K562 (cell line): ENCODE measurements at regions not wholly inside any gene's neighbourhood (a gene's known extent, or its start where the extent isn't known, plus 50 kb on each side); places are given as distances from the start of the nearest gene placed in this dataset.

Experiments
- ARID3A ChIP-seq: IDR thresholded peaks from 2 replicates; pipeline ENCODE4 v1.6.1; 2012; ENCODE audit warnings: low read depth, low read length, improper control_type of control experiment, borderline replicate concordance
- ATF7 ChIP-seq: fragments of 450-650 bp; IDR thresholded peaks from 2 replicates; pipeline ENCODE4 v1.7.1; 2014; ENCODE audit warnings: mild to moderate bottlenecking, moderate library complexity
- CAMTA2 ChIP-seq: fragments of 250-450 bp; sonication (Bioruptor Pico); conservative IDR thresholded peaks from 2 replicates; pipeline ENCODE4 v1.5.1; 2022
- CEBPG ChIP-seq, 3 experiments: fragments of 200-800 bp in 1 of 3; sonication (Bioruptor generic) in 1 of 3; sonication (generic) in 1 of 3; formaldehyde crosslinking in 1 of 3; IDR thresholded peaks in 2 of 3; conservative IDR thresholded peaks in 1 of 3; 2 replicates each; pipeline versions ENCODE4 v1.6.1 to v1.8.0; 2016 to 2022; ENCODE audit warnings: missing compliant biosample characterization in 2 of 3, missing genetic modification characterization in 2 of 3, mild to moderate bottlenecking in 1 of 3, missing genetic modification reagents in 1 of 3
- CSDE1 ChIP-seq, 2 experiments: fragments of 450-650 bp; IDR thresholded peaks; 2 replicates each; pipeline ENCODE4 v1.6.1; 2016; ENCODE audit warnings: mild to moderate bottlenecking in 1 of 2
- CTCF ChIP-seq, 3 experiments: IDR thresholded peaks in 2 of 3; conservative IDR thresholded peaks in 1 of 3; 2 replicates each; pipeline ENCODE4 v1.5.1; 2011 to 2012; ENCODE audit warnings: low read length in 3 of 3, mild to moderate bottlenecking in 3 of 3, control low read depth in 2 of 3, improper control_type of control experiment in 1 of 3, inconsistent platforms in 1 of 3, low read depth in 1 of 3, mixed read lengths in 1 of 3, moderate library complexity in 1 of 3; ENCODE audit not compliant: insufficient read depth in 2 of 3
- FOXM1 ChIP-seq, 2 experiments: fragments of 450-650 bp in 1 of 2; sonication (generic) in 1 of 2; formaldehyde crosslinking in 1 of 2; IDR thresholded peaks; 2 replicates each; pipeline versions ENCODE4 v1.6.1 to v1.9.0; 2017 to 2022; ENCODE audit warnings: low read depth in 2 of 2, mild to moderate bottlenecking in 2 of 2, missing genetic modification reagents in 1 of 2, moderate library complexity in 1 of 2
- HSF4 ChIP-seq: fragments of 250-450 bp; sonication (Bioruptor Pico); IDR thresholded peaks from 2 replicates; pipeline ENCODE4 v2.1.2; 2022; ENCODE audit warnings: mild to moderate bottlenecking, moderate library complexity, borderline replicate concordance
- KDM4B ChIP-seq, 2 experiments: fragments of 450-650 bp in 1 of 2; sonication (generic) in 1 of 2; IDR thresholded peaks; 2 replicates each; pipeline ENCODE4 v1.6.1; 2016 to 2017; ENCODE audit warnings: borderline replicate concordance in 2 of 2, antibody characterized with exemption in 1 of 2, low read depth in 1 of 2, mild to moderate bottlenecking in 1 of 2
- KLF16 ChIP-seq: IDR thresholded peaks from 2 replicates; pipeline ENCODE4 v1.6.1; 2016; ENCODE audit warnings: antibody characterized with exemption
- NR2C1 ChIP-seq, 2 experiments: fragments of 450-650 bp; IDR thresholded peaks; 2 replicates each; pipeline ENCODE4 v1.6.1; 2017; ENCODE audit warnings: mild to moderate bottlenecking in 2 of 2, antibody characterized with exemption in 1 of 2, inconsistent platforms in 1 of 2, missing compliant biosample characterization in 1 of 2, missing genetic modification characterization in 1 of 2
- PCBP2 ChIP-seq: fragments of 200-400 bp; formaldehyde crosslinking; IDR thresholded peaks from 2 replicates; pipeline ENCODE4 v1.6.1; 2018; ENCODE audit warnings: low read length, low read depth, mild to moderate bottlenecking, moderate library complexity; ENCODE audit not compliant: poor library complexity, severe bottlenecking
- POLR2A ChIP-seq: fragments of 450-650 bp; conservative IDR thresholded peaks from 2 replicates; pipeline ENCODE4 v1.6.1; 2016
- POU5F1 ChIP-seq: fragments of 150-350 bp; IDR thresholded peaks from 2 replicates; pipeline ENCODE4 v1.6.1; 2014; ENCODE audit warnings: borderline replicate concordance, low read length, low read depth, mild to moderate bottlenecking; ENCODE audit not compliant: partially characterized antibody
- RB1 ChIP-seq: fragments of 450-650 bp; IDR thresholded peaks from 2 replicates; pipeline ENCODE4 v1.6.1; 2017; ENCODE audit warnings: low read depth, mild to moderate bottlenecking
- RCOR1 ChIP-seq, 2 experiments: IDR thresholded peaks; 2 replicates each; pipeline ENCODE4 v1.6.1; 2012; ENCODE audit warnings: low read depth in 2 of 2, low read length in 2 of 2, borderline replicate concordance in 1 of 2, improper control_type of control experiment in 1 of 2
- SETDB1 ChIP-seq: IDR thresholded peaks from one replicate; pipeline ENCODE4 v1.6.1; 2012; ENCODE audit warnings: low read length, control low read depth, inconsistent platforms
- SOX6 ChIP-seq: fragments of 450-650 bp; IDR thresholded peaks from 2 replicates; pipeline ENCODE4 v1.6.1; 2014; ENCODE audit warnings: mild to moderate bottlenecking
- STAG1 ChIP-seq: sonication (generic); formaldehyde crosslinking; IDR thresholded peaks from 2 replicates; pipeline ENCODE4 v1.5.0; 2020; ENCODE audit warnings: missing genetic modification reagents, borderline replicate concordance
- STAT5A ChIP-seq: IDR thresholded peaks from 2 replicates; pipeline ENCODE4 v1.6.1; 2012; ENCODE audit warnings: low read length, inconsistent platforms, borderline replicate concordance
- TAL1 ChIP-seq: fragments of 450-650 bp; IDR thresholded peaks from 2 replicates; pipeline ENCODE4 v1.6.1; 2016; ENCODE audit warnings: mild to moderate bottlenecking
- ZNF124 ChIP-seq: sonication (generic); formaldehyde crosslinking; IDR thresholded peaks from 2 replicates; pipeline ENCODE4 v1.8.1; 2022; ENCODE audit warnings: missing genetic modification reagents
- ZNF280B ChIP-seq: fragments of 250-450 bp; sonication (Bioruptor Pico); IDR thresholded peaks from 2 replicates; pipeline ENCODE4 v1.5.1; 2021; ENCODE audit warnings: mild to moderate bottlenecking
- ZNF507 ChIP-seq: conservative IDR thresholded peaks from 2 replicates; pipeline ENCODE4 v1.6.1; 2017; ENCODE audit warnings: missing genetic modification characterization, missing compliant biosample characterization

- TF ChIP-seq CSDE1 (IDR thresholded peaks at IDR 0.05) (no peak), POLR2A (no peak), STAT5A (no peak), SOX6 (no peak), HSF4 (no peak), TAL1 (no peak), CAMTA2 (CRISPR knock-in tag) (no peak), ZNF507 (no peak), PCBP2 (no peak), ZNF280B (CRISPR knock-in tag) (no peak), FOXM1 (IDR thresholded peaks at IDR 0.05; ENCODE audit: low read depth) (no peak), FOXM1 (CRISPR knock-in tag; IDR thresholded peaks at IDR 0.05; ENCODE audit: low read depth) (no peak), POU5F1 (no peak), CTCF (IDR thresholded peaks at IDR 0.05 in 2 of 3, conservative IDR thresholded peaks at IDR 0.05 in 1 of 3; ENCODE audit: insufficient read depth in 2 of 3, low read depth in 1 of 3, low read length in 3 of 3) (peak; percentile 79 to 94 (median 93)), RB1 (0 out of 2 replicates have a peak, but pooled peaks have one; percentile 26), KDM4B (IDR thresholded peaks at IDR 0.05; ENCODE audit: borderline replicate concordance in 2 of 2, low read depth in 1 of 2) (no peak), ZNF124 (CRISPR knock-in tag) (no peak), CEBPG (CRISPR knock-in tag; IDR thresholded peaks at IDR 0.05) (no peak), CEBPG (tag; conservative IDR thresholded peaks at IDR 0.05 in 1 of 2, IDR thresholded peaks at IDR 0.05 in 1 of 2) (peak; percentile 44 to 51; a peak in 3 of 4 replicates), KLF16 (peak; percentile 26; the same call in 1 of the 2 replicates), RCOR1 (IDR thresholded peaks at IDR 0.05; ENCODE audit: borderline replicate concordance in 1 of 2, low read depth in 2 of 2, low read length in 2 of 2) (0 out of 4 replicates have a peak, but pooled peaks of 1 of the 2 experiments have one; percentile 20), ATF7 (0 out of 2 replicates have a peak, but pooled peaks have one; percentile 13), STAG1 (CRISPR knock-in tag) (peak; percentile 72; the same call in 1 of the 2 replicates), NR2C1 (IDR thresholded peaks at IDR 0.05) (no peak), NR2C1 (tag; IDR thresholded peaks at IDR 0.05) (no peak), ARID3A (no peak), SETDB1 (no peak)
Measured at GRCh38 chr1:30232288-30232899, 491.0 kb downstream of the MATN1 start (continued).
